NCI-H1105 (cell line): ENCODE measurements at regions not wholly inside any gene's neighbourhood (a gene's known extent, or its start where the extent isn't known, plus 50 kb on each side); places are given as distances from the start of the nearest gene placed in this dataset.
A peak's percentile ranks its signal among the peaks of the same experiment; 100 is the strongest.
"Not testable (repeated sequence)": the region's sequence is repeated elsewhere in the genome, so short reads cannot be mapped to it uniquely, and the experiment has no call there.

Source experiments
- DNase-seq: peaks from one replicate; lab custom pipeline; 2025; lab: John Stamatoyannopoulos, UW

GRCh38 chr17:27065588-27065987 is 228.3 kb upstream of the WSB1 start:
- DNase-seq: no peak

GRCh38 chr17:27066315-27066714 is 227.6 kb upstream of the WSB1 start:
- DNase-seq: no peak

- DNase-seq: no peak
Observed at GRCh38 chr17:27069842-27070508, 223.9 kb upstream of the WSB1 start.

GRCh38 chr17:27070836-27071235 is 223.1 kb upstream of the WSB1 start:
- DNase-seq: no peak

GRCh38 chr17:27072885-27073284 is 221.0 kb upstream of the WSB1 start:
- no peak for DNase-seq

GRCh38 chr17:27076814-27077213 is 217.1 kb upstream of the WSB1 start:
- DNase-seq: no peak

- peak; percentile 29 for DNase-seq
Observed at GRCh38 chr17:27078296-27078695, 215.6 kb upstream of the WSB1 start.

- DNase-seq: no peak
Observed at GRCh38 chr17:27079660-27080059, 214.3 kb upstream of the WSB1 start.

GRCh38 chr17:27081002-27081638 is 212.8 kb upstream of the WSB1 start:
- no peak for DNase-seq

- DNase-seq: no peak
Observed at GRCh38 chr17:27082023-27082774, 211.7 kb upstream of the WSB1 start.

- no peak for DNase-seq
Observed at GRCh38 chr17:27082775-27083154, 211.1 kb upstream of the WSB1 start.

- DNase-seq: no peak
Observed at GRCh38 chr17:27083408-27084185, 210.3 kb upstream of the WSB1 start.

GRCh38 chr17:27085517-27085916 is 208.4 kb upstream of the WSB1 start:
- DNase-seq: no peak

- no peak for DNase-seq
Observed at GRCh38 chr17:27086526-27086925, 207.4 kb upstream of the WSB1 start.

- DNase-seq: no peak
Observed at GRCh38 chr17:27087935-27088766, 205.8 kb upstream of the WSB1 start.

GRCh38 chr17:27088767-27089078 is 205.2 kb upstream of the WSB1 start:
- no peak for DNase-seq

- peak; percentile 39 for DNase-seq
Observed at GRCh38 chr17:27089079-27089928, 204.6 kb upstream of the WSB1 start.

GRCh38 chr17:27089929-27090247 is 204.0 kb upstream of the WSB1 start:
- DNase-seq: no peak

- DNase-seq: not testable (repeated sequence)
Observed at GRCh38 chr17:27090450-27091042, 203.4 kb upstream of the WSB1 start.

- DNase-seq: no peak
Observed at GRCh38 chr17:27091043-27091497, 202.8 kb upstream of the WSB1 start.
